ENCODE measurements at regions not wholly inside any gene's neighbourhood (a gene's known extent, or its start where the extent isn't known, plus 50 kb on each side); places are given as distances from the start of the nearest gene placed in this dataset.

- no peak for TF ChIP-seq CTCF (conservative IDR thresholded peaks at IDR 0.05; ENCODE audit: low read depth, low read length)
- TF ChIP-seq EZH2 (IDR thresholded peaks at IDR 0.05; ENCODE audit: low read length, unreplicated experiment) = no peak
- no peak for TF ChIP-seq EZH2phosphoT487 (IDR thresholded peaks at IDR 0.05; ENCODE audit: borderline replicate concordance, low read length)
These were observed 58.1 kb upstream of the NUDT4 start for GRCh38 chr12:93319523-93320050.

Measured in PC-3 (cell line).